Keratinocyte (primary cell): ENCODE measurements at regions not wholly inside any gene's neighbourhood (a gene's known extent, or its start where the extent isn't known, plus 50 kb on each side); places are given as distances from the start of the nearest gene placed in this dataset.

ENCODE experiments used
- EZH2 ChIP-seq: IDR thresholded peaks from one replicate; pipeline ENCODE4 v1.6.1; 2012; ENCODE audit warnings: inconsistent platforms, mild to moderate bottlenecking, low read length, moderate library complexity
- TF ChIP-seq, protein P1 (sequence below), 3 experiments: IDR thresholded peaks in 1 of 3; conservative IDR thresholded peaks in 1 of 3; optimal IDR thresholded peaks in 1 of 3; 2 replicates in 2 of 3; 3 replicates in 1 of 3; pipeline versions ENCODE3 to v1.5.1; 2011; ENCODE audit warnings: low read length in 3 of 3, mild to moderate bottlenecking in 3 of 3, moderate library complexity in 2 of 3, control low read depth in 1 of 3, inconsistent platforms in 1 of 3; ENCODE audit not compliant: insufficient read depth in 2 of 3; ENCODE audit errors: extremely low read depth in 1 of 3

DNA sequence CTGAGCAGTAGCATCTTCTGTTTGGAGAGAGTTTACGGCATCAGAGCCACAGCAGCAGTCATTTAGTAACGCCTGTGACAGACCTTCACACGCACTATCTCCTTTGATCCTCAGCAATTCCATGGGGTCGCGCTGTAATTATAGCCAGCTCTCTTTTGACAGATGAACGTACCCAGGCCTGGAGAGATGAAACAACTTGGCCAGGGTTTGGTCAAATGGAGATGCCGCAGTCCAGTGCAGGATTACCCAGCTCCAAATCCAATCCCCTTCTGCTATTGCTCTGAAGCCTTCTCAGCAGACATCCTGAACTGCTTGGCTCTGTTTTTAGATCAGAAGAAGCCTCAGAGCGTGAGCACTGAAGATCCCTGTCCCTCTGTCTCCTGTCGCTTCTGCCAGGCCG, 83.9 kb downstream of the SOX9 start:
- TF ChIP-seq, protein P1, sequence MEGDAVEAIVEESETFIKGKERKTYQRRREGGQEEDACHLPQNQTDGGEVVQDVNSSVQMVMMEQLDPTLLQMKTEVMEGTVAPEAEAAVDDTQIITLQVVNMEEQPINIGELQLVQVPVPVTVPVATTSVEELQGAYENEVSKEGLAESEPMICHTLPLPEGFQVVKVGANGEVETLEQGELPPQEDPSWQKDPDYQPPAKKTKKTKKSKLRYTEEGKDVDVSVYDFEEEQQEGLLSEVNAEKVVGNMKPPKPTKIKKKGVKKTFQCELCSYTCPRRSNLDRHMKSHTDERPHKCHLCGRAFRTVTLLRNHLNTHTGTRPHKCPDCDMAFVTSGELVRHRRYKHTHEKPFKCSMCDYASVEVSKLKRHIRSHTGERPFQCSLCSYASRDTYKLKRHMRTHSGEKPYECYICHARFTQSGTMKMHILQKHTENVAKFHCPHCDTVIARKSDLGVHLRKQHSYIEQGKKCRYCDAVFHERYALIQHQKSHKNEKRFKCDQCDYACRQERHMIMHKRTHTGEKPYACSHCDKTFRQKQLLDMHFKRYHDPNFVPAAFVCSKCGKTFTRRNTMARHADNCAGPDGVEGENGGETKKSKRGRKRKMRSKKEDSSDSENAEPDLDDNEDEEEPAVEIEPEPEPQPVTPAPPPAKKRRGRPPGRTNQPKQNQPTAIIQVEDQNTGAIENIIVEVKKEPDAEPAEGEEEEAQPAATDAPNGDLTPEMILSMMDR (optimal IDR thresholded peaks at IDR 0.05 in 1 of 3, IDR thresholded peaks at IDR 0.05 in 1 of 3, conservative IDR thresholded peaks at IDR 0.05 in 1 of 3; ENCODE audit: extremely low read depth in 1 of 3, insufficient read depth in 2 of 3, low read length in 3 of 3), result no peak
- TF ChIP-seq EZH2, result no peak
